ENCODE measurements at regions not wholly inside any gene's neighbourhood (a gene's known extent, or its start where the extent isn't known, plus 50 kb on each side); places are given as distances from the start of the nearest gene placed in this dataset.

DNA sequence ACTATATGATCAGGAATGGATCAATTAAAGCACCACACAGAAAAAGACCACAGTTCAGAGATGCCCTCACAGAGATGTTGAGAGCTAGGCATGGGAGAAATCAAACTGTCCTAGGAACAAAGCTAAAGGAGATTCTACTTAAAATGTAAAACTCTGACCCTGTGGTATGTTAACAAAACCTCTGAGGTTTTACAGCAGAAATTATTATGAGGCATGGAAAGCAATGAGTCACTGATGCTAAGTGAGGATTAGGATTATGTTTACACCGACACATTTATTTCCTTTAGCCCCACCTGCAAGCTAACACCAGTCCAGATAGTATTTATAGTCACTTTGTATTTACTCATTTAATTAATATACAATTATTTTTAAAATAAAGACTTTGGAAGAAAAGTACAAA is 1242.2 kb downstream of the OTOL1 start:
- no peak for DNase-seq
- Histone ChIP-seq H2BK120ac (ENCODE audit: low read depth, low read length, poor library complexity, severe bottlenecking) (no peak overlapping the region), H3K4ac (ENCODE audit: low read depth, low read length) (no peak overlapping the region), H2BK5ac (ENCODE audit: insufficient read length, low read length) (no peak overlapping the region), H3K18ac (ENCODE audit: insufficient read length, low read depth, low read length) (no peak overlapping the region), H4K8ac (replicated peaks; ENCODE audit: insufficient read length, low read depth, low read length) (no peak overlapping the region), H3K23ac (ENCODE audit: insufficient read length, low read depth, low read length) (no peak overlapping the region), H4K5ac (ENCODE audit: insufficient read length, low read depth, low read length) (no peak overlapping the region), H3K79me2 (ENCODE audit: insufficient read depth, low read length) (no peaks in the 10 kb centered on the region), H2BK20ac (ENCODE audit: low read depth, low read length, poor library complexity, severe bottlenecking) (no peak overlapping the region), H2AFZ (ENCODE audit: low read length) (no peak overlapping the region), H3K27ac (ENCODE audit: insufficient read length, low read depth, low read length) (no peak overlapping the region), H4K91ac (ENCODE audit: insufficient read length, low read depth, low read length) (no peak overlapping the region), H3K27me3 (ENCODE audit: insufficient read depth, low read length) (no peaks in the 10 kb centered on the region), H3K4me2 (ENCODE audit: insufficient read depth, insufficient read length, low read length) (no peak overlapping the region), H3K4me1 (ENCODE audit: insufficient read depth, low read length) (peaks cover 5% of the 10 kb centered on the region; the same call in 1 of the 2 replicates), H2AK5ac (ENCODE audit: insufficient read length, low read length) (no peak overlapping the region), H3K56ac (ENCODE audit: insufficient read length, low read depth, low read length) (no peak overlapping the region), H2BK15ac (ENCODE audit: low read depth, low read length) (no peak overlapping the region), H3K9ac (ENCODE audit: extremely low read depth, insufficient read length, low read length) (no peak overlapping the region), H3K23me2 (ENCODE audit: insufficient read length, low read depth, low read length, poor library complexity, severe bottlenecking) (no peaks in the 10 kb centered on the region), H3K9me3 (ENCODE audit: control insufficient read depth, low read depth, low read length) (no peaks in the 10 kb centered on the region), H2BK12ac (ENCODE audit: insufficient read length, low read depth, low read length) (no peak overlapping the region), H3K14ac (ENCODE audit: insufficient read depth, low read length) (no peak overlapping the region; the same call in 1 of the 2 replicates), H3K79me1 (ENCODE audit: insufficient read depth, low read depth, low read length, poor library complexity, severe bottlenecking) (no peaks in the 10 kb centered on the region), H4K20me1 (ENCODE audit: control insufficient read depth, insufficient read depth, insufficient read length) (no peaks in the 10 kb centered on the region), H3T11ph (ENCODE audit: low read length) (no peak overlapping the region)
- TF ChIP-seq, protein P1, sequence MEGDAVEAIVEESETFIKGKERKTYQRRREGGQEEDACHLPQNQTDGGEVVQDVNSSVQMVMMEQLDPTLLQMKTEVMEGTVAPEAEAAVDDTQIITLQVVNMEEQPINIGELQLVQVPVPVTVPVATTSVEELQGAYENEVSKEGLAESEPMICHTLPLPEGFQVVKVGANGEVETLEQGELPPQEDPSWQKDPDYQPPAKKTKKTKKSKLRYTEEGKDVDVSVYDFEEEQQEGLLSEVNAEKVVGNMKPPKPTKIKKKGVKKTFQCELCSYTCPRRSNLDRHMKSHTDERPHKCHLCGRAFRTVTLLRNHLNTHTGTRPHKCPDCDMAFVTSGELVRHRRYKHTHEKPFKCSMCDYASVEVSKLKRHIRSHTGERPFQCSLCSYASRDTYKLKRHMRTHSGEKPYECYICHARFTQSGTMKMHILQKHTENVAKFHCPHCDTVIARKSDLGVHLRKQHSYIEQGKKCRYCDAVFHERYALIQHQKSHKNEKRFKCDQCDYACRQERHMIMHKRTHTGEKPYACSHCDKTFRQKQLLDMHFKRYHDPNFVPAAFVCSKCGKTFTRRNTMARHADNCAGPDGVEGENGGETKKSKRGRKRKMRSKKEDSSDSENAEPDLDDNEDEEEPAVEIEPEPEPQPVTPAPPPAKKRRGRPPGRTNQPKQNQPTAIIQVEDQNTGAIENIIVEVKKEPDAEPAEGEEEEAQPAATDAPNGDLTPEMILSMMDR (conservative IDR thresholded peaks at IDR 0.05) = no peak
- Mint-ChIP-seq H3K9me3 (peaks cover 0 to 5% of the 10 kb centered on the region in 2 experiments; a peak in 3 of 5 replicates), H3K36me3 (ENCODE audit: insufficient read depth in 1 of 3, low read depth in 3 of 3) (peaks cover 0 to 9% (median 0%) of the 10 kb centered on the region in 3 experiments; a peak in 2 of 7 replicates), H3K4me3 (no peak overlapping the region), H3K27ac (peak overlapping the region in 1 of 3 experiments; percentile 59; a peak in 2 of 7 replicates), H3K4me1 (peaks cover 29 to 41% of the 10 kb centered on the region in 2 experiments), H3K27me3 (ENCODE audit: low read depth) (no peaks in the 10 kb centered on the region)
- no CpG with 5 or more reads among the region's 1 CpG for WGBS (ENCODE audit: extremely low coverage, insufficient read length, low lambda C conversion rate)

Data from H9 (cell line).